ENCODE measurements at regions not wholly inside any gene's neighbourhood (a gene's known extent, or its start where the extent isn't known, plus 50 kb on each side); places are given as distances from the start of the nearest gene placed in this dataset.

GRCh38 chr10:43890124-43890523 is 241.4 kb upstream of the ZNF32 start:
- TF ChIP-seq CTCF (IDR thresholded peaks at IDR 0.05; ENCODE audit: low read depth, low read length, missing input control) (no peak), REST (IDR thresholded peaks at IDR 0.05) (no peak), EGR1 (IDR thresholded peaks at IDR 0.05; ENCODE audit: low read depth in 2 of 2) (no peak), ZBTB33 (IDR thresholded peaks at IDR 0.05) (no peak), RXRA (IDR thresholded peaks at IDR 0.05) (no peak), TAF1 (conservative IDR thresholded peaks at IDR 0.05) (no peak), GABPA (IDR thresholded peaks at IDR 0.05 in 1 of 2, conservative IDR thresholded peaks at IDR 0.05 in 1 of 2) (no peak), RAD21 (IDR thresholded peaks at IDR 0.05) (no peak), SP1 (IDR thresholded peaks at IDR 0.05) (no peak), HNF4G (IDR thresholded peaks at IDR 0.05) (no peak), MAX (IDR thresholded peaks at IDR 0.05) (no peak), YY1 (IDR thresholded peaks at IDR 0.05) (no peak), HNF4A (conservative IDR thresholded peaks at IDR 0.05) (no peak), FOXA1 (IDR thresholded peaks at IDR 0.05) (no peak)

Measured in liver (tissue), 3 donors.